AG08396 (cell line): ENCODE measurements at regions not wholly inside any gene's neighbourhood (a gene's known extent, or its start where the extent isn't known, plus 50 kb on each side); places are given as distances from the start of the nearest gene placed in this dataset.
"Not testable (repeated sequence)": the region's sequence is repeated elsewhere in the genome, so short reads cannot be mapped to it uniquely, and the experiment has no call there.

Experiments
- DNase-seq: peaks from one replicate; pipeline ENCODE4 v3.0.0; 2012; ENCODE audit warnings: low spot score, mixed read lengths

DNA sequence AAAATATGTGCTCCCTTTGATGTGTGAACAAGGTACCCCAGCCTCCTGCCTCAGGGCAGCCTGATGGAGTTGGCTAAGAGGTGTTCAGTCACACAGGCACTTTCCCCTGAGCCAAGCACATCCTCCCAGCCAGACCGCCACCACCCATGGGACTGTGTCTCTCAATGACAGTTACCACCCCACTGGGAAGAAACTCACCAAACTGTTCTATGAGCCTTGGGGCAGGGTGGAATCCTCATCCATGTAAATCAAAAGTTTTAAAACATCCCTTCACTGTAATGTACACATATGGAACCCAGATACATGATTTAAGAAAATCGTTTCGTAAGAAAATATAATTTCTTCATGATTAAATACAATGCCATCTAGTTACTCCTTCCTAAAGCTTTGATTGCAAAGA lies 138.4 kb upstream of the LSM14A start:
- no peak for DNase-seq

- DNase-seq = no peak
Measured at GRCh38 chr19:34034318-34034846, 137.9 kb upstream of the LSM14A start.

- DNase-seq = peak; percentile 67
Measured at GRCh38 chr19:34041925-34042521, 130.3 kb upstream of the LSM14A start.

GRCh38 chr19:34044021-34044420 lies 128.3 kb upstream of the LSM14A start:
- DNase-seq = no peak

DNA sequence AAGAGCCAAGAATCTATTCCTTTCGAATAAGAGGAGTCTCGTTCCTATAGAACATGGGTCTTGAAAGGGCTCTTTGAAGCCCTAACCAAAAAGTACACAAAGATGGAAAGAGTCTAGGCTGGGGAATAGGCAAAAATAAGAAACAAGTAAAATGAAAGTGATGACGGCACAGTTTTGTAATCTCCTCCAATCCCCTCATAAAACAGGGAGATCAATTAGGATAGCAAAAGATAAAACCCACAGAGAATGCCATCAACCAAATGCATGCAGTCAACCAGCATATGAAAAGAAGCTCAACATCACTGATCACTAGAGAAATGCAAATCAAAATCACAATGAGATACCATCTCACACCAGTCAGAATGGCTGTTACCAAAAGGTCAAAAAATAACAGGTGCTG lies 122.4 kb upstream of the LSM14A start:
- DNase-seq = no peak

DNA sequence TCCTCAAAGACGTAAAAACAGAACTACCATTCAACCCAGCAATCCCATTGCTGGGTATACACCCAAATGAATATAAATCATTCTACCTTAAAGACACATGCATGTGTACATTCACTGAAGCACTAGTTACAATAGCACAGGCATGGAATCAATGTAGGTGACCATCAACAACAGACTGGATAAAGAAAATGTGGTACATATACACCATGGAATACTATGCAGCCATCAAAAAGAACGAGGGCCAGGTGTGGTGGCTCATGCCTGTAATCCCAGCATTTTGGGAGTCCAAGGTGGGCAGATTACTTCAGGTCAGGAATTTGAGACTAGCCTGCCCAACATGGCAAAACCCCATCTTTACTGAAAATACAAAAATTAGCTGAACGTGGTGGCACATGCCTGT lies 121.9 kb upstream of the LSM14A start:
- DNase-seq = not testable (repeated sequence)

- DNase-seq = no peak
Measured at GRCh38 chr19:34051255-34051654, 121.0 kb upstream of the LSM14A start.

- no peak for DNase-seq
Measured at GRCh38 chr19:34057155-34057554, 115.1 kb upstream of the LSM14A start.

- no peak for DNase-seq
Measured at GRCh38 chr19:34066007-34066643, 106.2 kb upstream of the LSM14A start.

GRCh38 chr19:34067861-34068271 lies 104.4 kb upstream of the LSM14A start:
- DNase-seq = peak; percentile 58

- no peak for DNase-seq
Measured at GRCh38 chr19:34075661-34076091, 96.6 kb upstream of the LSM14A start.

DNA sequence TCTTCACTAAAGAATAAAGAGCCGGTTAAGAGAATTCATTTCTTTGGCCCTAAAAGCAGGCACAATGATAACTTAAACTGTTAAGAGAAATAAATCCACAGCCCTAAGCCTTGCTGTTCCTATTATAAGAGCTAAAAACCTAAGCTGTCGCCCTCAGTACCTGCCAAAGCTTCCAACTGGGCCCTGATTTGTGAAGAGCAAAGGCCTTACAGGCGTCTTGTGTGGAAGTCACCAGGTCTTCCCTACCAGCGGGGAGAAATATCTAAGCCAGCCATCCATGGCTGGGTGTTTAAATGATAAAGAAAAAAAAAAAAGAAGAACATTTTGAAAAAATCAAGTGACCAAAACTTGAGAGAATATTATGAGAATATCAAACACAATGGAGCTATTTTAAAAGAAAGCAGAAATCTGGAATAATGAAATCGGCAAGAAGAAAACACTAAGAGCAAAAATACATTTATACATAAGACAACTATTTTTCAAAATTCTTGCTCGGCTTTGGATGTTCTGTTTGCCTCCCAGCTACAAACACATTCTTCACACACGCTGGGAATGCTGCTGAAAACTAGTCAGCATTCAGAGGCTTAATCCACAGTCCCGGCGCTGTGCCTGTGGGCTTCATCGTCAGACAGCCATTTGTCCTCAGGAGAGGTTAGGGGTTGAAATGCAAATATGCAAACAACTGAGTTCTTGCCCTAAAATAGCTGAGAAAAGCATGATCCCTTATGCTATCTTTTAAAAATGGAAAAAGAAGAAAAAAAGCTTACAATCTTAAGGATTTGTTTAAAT lies 89.8 kb upstream of the LSM14A start:
- peak; percentile 26 for DNase-seq

DNA sequence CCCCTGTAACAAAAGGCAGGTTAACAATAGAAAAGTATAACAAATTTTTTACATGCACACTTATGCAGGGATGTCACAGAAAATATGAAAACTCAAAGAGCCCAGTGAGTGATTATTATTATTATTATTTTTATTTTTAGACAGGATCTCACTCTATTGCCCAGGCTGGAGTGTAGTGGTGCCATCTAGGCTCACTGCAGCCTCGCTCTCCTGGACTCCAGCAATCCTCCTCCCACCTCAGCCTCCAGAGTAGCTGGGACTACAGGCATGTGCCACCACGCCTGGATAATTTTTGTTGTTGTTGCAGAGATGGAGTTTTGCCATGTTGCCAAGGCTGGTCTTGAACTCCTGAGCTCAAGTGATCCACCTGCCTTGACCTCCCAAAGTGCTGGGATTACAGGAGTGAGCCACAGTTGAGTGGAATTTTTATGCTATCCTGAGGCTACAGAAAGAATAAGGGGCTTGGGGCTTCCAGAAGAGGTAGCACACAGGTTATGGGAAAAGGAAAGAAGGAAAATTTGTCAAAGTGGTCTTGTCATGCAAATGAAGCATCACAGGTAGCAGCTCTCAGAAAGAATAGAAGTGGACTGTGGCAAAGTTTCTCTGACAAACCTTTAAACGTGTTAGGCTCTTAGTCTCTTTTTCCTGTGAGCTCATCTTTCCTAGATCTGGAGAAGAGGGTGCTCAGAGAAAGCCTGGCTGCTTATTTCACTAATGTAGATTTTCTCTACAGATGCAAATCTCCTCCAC lies 87.7 kb upstream of the LSM14A start:
- no peak for DNase-seq

- DNase-seq = no peak
Measured at GRCh38 chr19:34085336-34085735, 87.0 kb upstream of the LSM14A start.

- no peak for DNase-seq
Measured at GRCh38 chr19:34088292-34088691, 84.0 kb upstream of the LSM14A start.

DNA sequence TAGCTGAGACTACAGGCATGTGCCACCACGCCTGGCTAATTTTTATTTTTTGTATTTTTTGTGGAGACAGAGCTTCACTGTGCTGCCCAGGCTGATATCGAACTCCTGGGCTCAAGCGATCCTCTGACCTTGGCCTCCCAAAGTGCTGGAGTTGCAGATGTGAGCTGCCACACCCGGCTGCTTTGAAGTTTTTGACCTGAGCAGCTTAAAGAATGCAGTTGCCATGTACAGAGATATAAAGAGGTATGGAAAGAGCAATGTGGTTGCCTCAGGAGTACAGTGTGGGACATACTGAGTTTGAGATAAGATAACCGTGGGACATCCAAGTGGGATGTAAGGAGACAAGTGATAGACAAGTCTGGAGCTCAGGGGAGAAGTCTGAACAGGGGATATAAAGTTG lies 82.7 kb upstream of the LSM14A start:
- DNase-seq = no peak

GRCh38 chr19:34094960-34095359 lies 77.3 kb upstream of the LSM14A start:
- DNase-seq = no peak

- not testable (repeated sequence) for DNase-seq
Measured at GRCh38 chr19:34095411-34095810, 76.9 kb upstream of the LSM14A start.

GRCh38 chr19:34096020-34096915 lies 76.0 kb upstream of the LSM14A start:
- peak; percentile 45 for DNase-seq

- DNase-seq = no peak
Measured at GRCh38 chr19:34104096-34104495, 68.2 kb upstream of the LSM14A start.

DNA sequence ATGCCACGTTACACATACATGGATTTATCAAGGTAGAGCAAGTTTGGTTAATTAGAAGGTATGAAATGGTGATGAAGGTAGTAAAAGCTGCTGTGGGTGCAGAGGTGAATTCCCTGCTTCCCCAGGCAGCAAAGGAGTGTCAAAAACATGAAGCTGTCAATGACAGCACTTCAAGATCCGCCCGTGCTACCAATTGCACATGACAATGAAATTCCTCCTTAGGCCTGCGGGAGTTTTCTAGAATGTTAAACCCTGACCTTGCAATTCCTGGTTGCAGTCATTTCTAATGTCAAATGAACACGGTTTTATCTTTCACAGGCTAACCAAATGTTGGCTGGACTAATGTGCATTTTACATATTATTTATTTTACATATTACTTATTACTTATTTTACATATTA lies 67.7 kb upstream of the LSM14A start:
- no peak for DNase-seq
